GM12891 (cell line): ENCODE measurements at regions not wholly inside any gene's neighbourhood (a gene's known extent, or its start where the extent isn't known, plus 50 kb on each side); places are given as distances from the start of the nearest gene placed in this dataset.

ENCODE experiments used
- PAX5 ChIP-seq: IDR thresholded peaks from 2 replicates; pipeline ENCODE4 v1.6.1; 2011; ENCODE audit warnings: low read length, moderate library complexity, mild to moderate bottlenecking; ENCODE audit not compliant: insufficient read depth, severe bottlenecking
- POLR2A ChIP-seq: IDR thresholded peaks from 2 replicates; pipeline ENCODE4 v1.6.1; 2011; ENCODE audit warnings: low read depth, low read length, control low read depth
- POLR2AphosphoS5 ChIP-seq: IDR thresholded peaks from 2 replicates; pipeline ENCODE4 v1.6.1; 2011; ENCODE audit warnings: low read depth, low read length, control low read depth
- TAF1 ChIP-seq: IDR thresholded peaks from 2 replicates; pipeline ENCODE4 v1.6.1; 2011; ENCODE audit warnings: low read depth, low read length, control low read depth

- TF ChIP-seq POLR2A (no peak), POLR2AphosphoS5 (no peak), TAF1 (no peak), PAX5 (no peak)
Observed at GRCh38 chr21:27086186-27086585, 119.3 kb upstream of the ADAMTS5 start.
